Right lung (tissue), 2 donors: ENCODE measurements at regions not wholly inside any gene's neighbourhood (a gene's known extent, or its start where the extent isn't known, plus 50 kb on each side); places are given as distances from the start of the nearest gene placed in this dataset.
"Not testable (repeated sequence)": the region's sequence is repeated elsewhere in the genome, so short reads cannot be mapped to it uniquely, and the experiment has no call there.

ENCODE experiments used
- DNase-seq, 2 donors: peaks; one replicate each; pipeline ENCODE4 v3.0.0-alpha.2; 2013

GRCh38 chr2:129907256-129907998, 72.0 kb upstream of the RAB6C start:
- DNase-seq = no peak

GRCh38 chr2:129908721-129909373, 70.6 kb upstream of the RAB6C start:
- no peak for DNase-seq

GRCh38 chr2:129909651-129910418, 69.6 kb upstream of the RAB6C start:
- DNase-seq = no peak

DNA sequence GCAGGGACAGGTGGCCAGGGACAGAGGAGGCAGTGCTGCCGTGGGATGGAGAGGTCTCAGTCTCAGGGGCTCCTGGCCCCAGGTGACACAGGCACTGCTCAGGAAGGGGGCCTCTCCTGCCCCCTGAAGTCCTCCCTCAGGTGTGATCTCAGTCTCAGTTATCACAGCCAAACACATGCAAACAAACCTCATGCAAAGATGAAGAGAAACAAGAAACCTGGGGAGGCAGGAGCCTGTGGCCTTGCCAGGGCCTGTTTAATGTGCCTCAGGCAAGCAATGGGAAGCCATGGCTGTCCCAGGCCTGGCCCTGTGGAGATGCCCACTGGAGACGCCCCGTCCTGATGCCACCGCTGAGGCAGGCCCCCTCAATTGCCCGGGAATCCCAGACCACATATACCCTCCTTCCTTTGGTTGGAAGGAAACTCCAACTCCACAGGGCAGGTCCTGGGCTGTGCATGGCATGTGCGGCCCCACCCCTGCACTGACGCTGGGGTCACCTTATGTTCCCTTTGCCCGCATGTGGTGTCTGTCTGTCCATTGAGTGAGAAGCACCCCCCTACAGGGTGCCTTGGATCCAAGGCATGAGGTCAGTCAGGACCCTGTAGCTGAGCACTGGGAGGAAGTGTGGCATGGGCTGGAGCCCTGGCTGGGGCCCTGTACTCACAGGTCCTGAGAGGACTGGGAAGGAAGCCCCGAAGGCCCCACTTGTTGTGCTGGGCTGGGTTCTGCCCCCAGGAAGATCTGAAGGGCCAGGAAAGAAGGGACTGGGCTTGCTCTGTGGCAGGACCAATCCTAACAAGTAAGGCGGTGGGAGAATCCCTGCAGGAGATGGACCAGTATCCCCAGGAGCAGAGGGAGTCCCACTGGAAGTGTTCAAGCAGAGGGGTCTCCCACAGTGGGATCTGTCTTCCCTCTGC, 68.8 kb upstream of the RAB6C start:
- DNase-seq = no peak

GRCh38 chr2:129911363-129912065, 68.0 kb upstream of the RAB6C start:
- DNase-seq = no peak

GRCh38 chr2:129912066-129912820, 67.2 kb upstream of the RAB6C start:
- DNase-seq = no peak

GRCh38 chr2:129912871-129913694, 66.4 kb upstream of the RAB6C start:
- no peak for DNase-seq

DNA sequence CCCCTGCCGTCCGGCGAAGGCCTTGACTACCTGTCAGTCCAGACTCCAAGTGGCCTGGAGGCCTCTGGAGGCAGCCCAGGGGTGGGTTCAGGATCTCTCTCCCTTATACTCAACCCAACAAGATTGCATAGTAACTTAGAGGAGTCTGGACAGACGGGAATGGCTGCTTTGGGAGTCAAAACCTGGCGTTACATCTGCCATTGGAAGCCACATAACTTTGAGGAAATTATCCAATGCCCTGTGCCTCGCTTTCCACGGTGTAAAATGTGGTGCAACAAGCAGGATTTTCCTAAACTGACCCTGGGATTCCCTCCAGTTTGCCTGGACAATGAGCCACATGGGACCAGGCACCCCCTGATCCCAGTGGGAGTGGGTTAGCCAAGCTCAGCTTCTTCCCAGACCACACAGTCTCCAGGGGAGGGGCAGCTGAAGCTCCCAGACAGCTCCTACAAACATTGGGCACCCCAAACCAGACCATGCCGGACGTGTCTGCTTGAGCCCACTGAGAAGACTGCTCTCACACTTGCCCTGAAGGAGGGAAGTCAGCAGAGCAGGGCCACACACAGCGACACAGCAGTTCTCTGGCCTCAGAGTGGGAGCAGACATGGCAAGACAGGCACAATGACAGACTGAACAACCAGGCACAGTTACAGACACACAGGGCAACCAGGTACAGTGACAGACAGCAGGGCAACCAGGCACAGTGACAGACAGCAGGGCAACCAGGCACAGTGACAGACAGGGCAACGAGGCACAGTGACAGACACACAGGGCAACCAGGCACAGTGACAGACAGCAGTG, 65.6 kb upstream of the RAB6C start:
- no peak for DNase-seq

- no peak for DNase-seq
These were observed 64.7 kb upstream of the RAB6C start for GRCh38 chr2:129914538-129915302.

DNA sequence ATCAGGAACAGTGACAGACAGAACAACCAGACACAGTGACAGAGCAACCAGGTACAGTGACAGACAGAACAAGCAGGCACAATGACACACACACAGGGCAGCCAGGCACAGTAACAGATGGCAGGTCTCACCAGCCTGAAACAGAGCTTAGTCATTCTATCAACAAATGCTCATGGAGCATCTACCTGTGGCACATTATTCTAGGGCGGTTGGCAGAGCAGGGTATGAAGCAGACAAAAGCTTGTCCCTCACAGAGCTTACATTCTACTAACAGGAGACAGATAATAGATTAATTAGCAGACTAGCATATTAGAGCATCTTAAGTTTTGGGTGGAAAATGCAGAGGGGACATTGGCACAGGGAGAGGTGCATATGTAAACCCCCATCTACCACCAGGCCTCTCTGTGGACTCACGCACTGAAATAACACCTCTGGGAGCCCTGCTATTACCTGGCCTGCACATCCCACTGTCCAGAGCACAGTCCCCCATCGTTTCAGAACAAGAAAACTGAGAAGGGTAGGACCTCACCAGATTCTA, 64.1 kb upstream of the RAB6C start:
- no peak for DNase-seq

GRCh38 chr2:129918604-129919003, 60.9 kb upstream of the RAB6C start:
- DNase-seq = no peak

- DNase-seq = no peak
These were observed 56.7 kb upstream of the RAB6C start for GRCh38 chr2:129922571-129923264.

GRCh38 chr2:129923265-129924091, 56.0 kb upstream of the RAB6C start:
- DNase-seq = peak; percentile 17 to 35

GRCh38 chr2:129924115-129924514, 55.4 kb upstream of the RAB6C start:
- DNase-seq = not testable (repeated sequence)

- DNase-seq = no peak
These were observed 54.1 kb upstream of the RAB6C start for GRCh38 chr2:129925381-129925780.

DNA sequence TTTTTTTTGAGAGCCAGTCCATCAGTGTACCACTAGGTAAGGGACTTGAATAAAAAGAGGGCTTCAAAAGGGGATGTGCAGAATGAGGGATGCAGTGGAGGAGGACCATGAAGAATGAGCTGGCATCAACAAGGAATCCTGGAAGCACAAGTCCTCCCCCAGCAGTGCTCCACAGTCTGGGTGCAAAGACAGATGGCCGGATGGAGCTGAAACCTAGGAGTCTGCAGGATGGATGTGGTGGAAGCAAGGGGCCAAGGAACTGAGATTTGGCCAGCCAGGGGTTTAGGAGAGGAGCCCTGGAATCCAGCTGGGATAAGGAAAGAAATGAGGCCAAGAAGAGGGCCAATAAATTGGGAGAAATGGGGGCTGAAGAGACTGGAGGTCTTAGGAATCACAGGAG, 51.8 kb upstream of the RAB6C start:
- no peak for DNase-seq
